ENCODE measurements at regions not wholly inside any gene's neighbourhood (a gene's known extent, or its start where the extent isn't known, plus 50 kb on each side); places are given as distances from the start of the nearest gene placed in this dataset.

DNA sequence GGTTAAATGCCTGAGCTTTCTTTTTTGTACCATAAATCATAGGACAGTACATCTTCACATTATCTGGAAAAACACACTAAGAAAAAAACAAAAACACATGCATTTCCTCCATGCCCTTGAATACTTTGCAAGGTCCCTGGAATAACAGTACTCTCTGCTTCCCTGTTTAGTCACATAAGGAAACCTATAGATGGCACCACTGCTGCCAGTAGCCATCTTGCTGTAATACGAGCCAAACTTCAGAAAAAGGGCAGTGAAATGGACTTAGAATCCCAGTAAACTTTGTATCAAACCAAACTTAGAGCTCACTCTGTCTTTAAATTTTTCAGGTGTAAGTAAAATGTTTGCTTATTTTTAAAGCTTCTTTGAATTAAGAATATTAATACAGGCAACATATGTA is 435.5 kb downstream of the KCNJ2 start:
- DNase-seq = no peak

DNA sequence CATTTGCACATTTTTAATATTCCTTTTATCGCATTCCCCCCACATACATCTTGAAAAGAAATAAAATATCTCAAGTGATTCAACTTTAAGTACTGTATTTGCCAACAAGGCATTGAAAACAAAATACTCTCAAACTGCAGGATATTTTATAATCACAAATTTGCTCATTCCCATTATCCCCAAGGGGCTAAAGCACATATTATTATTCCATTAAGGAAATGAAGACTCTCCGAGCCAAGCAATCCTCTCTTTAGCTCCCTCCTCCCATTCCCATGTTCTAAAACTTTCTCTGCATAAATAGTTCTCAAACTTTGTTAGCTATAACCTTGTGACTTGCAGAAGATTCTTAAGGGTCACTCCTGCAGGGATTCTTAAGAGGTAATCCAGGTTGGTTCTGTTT is 436.8 kb downstream of the KCNJ2 start:
- DNase-seq = no peak

- DNase-seq = no peak
These were observed 438.9 kb downstream of the KCNJ2 start for GRCh38 chr17:70608193-70608592.

DNA sequence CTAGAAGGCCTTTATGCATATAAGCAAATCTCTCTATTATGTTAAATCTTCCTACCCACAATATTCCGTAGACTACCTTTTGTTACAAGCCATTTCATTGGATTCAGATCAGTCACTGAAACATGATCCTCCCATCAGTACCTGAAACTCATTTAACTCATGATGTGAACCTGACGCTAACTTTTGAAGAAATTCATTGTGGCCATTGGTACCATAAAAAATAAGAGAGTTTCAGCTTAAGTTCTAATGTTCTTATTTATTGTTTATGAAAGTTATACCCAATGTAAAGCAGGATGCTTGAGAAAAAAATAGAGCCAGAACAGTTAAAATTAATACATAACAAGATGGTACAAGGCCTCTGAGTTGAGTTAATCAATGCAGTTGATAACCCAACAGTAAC is 439.6 kb downstream of the KCNJ2 start:
- no peak for DNase-seq

DNA sequence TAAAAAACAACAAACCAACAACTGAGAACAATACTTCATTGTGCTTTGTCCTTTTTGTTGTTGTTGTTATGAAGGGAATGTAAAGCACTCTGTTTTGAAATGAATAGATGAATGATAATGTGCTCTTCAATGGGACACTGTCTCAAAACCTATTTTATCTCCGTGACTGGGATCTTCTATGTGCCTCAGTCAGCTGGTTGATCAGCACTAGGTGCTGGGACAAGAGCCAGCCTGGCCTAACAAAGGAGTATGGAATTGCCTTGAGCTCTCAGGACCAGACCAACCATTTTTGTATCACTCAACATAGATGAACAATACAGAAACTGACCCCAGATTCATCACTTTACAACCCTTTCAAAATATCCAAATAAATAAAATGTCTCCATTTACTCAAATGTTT is 440.2 kb downstream of the KCNJ2 start:
- DNase-seq = no peak

- DNase-seq = no peak
These were observed 440.8 kb downstream of the KCNJ2 start for GRCh38 chr17:70610161-70610560.

- no peak for DNase-seq
These were observed 444.3 kb downstream of the KCNJ2 start for GRCh38 chr17:70613681-70614080.

DNA sequence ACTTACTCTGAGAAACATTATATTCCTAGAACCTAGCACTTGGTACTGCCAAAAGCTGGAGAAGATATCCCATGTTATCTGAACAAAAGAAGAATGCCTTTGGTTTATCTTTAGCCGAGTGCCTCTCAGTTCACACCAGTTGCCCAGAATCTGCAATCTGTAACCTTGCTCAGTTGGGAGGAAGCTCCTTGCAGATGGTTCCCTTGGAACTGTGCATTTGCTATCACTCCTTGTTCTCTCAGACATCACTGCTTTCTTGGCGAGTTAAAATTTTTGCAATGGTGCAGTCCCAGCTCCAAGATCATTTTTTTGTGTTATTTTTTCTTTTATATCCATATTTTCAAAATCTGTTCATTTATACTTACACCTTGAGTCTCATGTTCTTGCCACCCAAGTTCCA is 446.5 kb downstream of the KCNJ2 start:
- no peak for DNase-seq

DNA sequence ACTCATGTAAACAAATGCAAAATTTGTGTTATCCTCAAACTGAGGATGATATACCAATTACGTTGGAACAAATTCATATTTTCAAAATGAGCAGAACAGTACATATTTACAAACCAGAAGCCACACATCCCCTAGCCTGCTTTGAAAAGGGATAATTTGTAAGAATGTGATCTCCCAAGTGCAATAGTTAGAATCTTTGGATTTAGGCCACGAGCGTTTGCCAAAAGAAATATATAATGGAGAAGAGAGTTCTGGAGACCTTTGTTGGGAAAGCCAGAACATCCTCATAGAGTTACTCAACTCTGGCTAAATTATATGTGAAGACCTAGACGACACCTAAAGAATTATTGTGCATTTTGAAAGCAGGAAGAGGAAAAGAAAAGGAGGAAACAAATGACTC is 449.3 kb downstream of the KCNJ2 start:
- DNase-seq = no peak

- DNase-seq = no peak
These were observed 452.2 kb downstream of the KCNJ2 start for GRCh38 chr17:70621566-70621965.

DNA sequence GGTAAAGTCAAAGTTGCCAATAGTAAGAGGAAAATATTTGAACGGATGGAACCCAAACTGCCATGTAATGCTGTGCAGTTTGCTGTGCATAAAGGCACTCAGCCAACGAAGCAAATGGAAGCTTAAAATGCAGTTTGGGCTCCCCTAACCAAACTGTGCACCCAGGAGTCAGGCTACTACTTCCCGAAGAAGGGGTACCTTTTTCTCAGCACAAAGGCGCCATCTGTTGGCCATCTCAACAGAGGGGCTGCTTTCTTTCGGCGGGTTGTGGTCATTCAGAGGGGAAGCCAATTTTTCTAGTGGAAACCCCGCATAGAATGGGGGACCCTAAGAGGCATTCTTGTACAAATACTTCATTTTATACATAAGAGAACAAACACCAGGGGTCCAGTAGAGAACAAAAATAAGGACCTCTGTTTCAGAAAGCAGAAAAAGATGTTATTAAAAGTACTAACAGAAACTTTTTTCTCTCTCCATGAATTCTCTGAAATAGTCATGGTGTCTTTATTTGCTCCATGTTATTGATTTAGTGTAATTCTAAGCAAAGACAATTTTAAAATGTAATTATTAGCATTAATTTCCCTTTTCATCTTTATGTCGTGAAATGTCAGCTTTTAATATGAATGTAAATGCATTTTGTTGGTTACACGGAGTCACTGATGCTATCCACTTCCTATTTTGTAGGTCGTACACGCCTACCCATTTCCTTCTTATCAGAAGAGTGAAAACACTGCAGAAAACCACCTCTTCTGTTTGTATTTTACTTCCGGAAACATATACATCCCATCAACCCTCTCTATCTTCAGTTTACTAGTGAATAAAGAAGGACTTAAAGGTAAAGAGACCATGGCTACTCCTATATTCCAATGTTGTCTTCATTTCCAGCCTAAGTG is 453.3 kb downstream of the KCNJ2 start:
- DNase-seq = peak in 1 of 5 experiments; percentile 64

DNA sequence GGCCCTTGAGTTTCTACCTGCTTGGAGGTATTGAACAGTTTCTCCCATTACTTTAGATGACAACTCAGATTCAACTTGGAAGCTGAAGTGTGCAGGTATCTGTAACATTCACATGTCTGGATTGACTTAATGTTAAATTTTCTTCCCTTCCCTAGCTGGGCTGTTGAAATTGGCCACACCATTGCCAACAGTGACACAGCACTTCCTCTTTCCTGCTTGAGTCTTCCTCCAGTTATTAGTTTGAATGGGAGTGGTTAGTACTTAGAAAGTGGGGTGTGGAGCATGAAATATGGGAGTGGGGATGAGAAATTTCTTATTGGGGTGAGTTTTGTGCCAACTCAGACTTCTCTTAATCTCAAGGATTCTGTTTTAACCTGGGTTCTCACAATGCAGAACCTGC is 454.9 kb downstream of the KCNJ2 start:
- DNase-seq = no peak

DNA sequence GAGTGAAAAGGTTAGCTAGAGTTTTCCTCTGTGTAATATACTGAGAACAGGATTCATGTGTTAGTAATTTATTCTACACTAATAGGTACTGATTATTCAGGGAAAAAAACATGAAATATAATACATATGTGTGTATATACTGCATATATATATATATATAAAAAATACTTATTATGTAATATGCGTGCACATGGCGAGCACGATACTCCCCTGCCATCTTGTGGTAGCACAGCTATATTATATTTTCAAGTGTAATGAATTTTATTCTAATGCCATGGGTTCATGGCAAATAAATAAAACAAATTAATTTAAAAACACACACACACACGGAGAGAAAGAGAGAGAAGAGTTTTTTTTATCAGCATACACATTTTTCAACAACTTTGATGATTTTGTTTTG is 460.6 kb downstream of the KCNJ2 start:
- no peak for DNase-seq

DNA sequence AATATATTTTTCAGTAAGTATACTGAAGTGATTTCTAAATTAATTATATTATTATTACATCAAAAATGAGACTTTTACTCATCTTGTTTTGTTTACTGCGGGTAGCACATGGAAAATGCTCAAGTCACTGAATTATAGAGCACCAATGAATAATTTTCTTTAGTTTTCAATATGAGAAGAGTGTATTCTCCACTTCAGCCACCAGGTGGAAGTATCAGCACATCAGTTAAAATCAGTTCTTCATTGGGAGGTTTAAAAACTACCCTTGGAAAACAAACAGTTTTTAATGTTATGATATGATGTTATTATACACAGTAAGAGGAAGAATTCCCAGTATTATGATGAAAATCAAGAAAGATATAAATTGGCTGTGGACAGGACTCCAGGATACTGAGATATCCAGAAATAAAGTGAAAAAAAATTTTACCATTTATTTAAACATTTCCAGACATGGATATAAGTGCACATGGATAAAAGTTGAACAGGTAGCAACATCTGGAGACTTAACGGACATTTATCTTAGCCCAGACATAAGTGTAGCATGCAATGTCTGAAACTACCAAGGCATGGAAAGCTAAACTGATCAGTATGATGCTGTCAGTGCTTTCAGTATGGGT is 467.3 kb downstream of the KCNJ2 start:
- peak in 1 of 5 experiments; percentile 27 for DNase-seq

DNA sequence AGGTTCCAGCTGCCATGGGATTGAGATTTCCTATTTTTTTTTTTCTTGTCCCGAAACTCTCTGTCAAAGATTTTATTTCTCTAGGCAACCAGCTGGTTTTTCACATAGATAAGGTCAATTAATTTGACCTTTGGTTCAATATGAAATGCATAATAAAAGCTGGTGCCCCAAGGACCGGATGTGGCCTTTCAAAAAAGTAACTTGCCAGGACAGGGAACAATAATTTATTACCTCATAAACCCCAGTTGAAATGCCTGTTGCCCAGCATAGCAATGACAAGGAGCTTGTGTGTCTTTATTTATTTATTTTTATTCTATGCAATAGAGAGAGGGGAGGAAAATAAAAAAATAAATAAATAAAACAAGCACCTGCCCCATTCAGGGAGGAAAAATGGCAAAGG is 472.7 kb downstream of the KCNJ2 start:
- no peak for DNase-seq

DNA sequence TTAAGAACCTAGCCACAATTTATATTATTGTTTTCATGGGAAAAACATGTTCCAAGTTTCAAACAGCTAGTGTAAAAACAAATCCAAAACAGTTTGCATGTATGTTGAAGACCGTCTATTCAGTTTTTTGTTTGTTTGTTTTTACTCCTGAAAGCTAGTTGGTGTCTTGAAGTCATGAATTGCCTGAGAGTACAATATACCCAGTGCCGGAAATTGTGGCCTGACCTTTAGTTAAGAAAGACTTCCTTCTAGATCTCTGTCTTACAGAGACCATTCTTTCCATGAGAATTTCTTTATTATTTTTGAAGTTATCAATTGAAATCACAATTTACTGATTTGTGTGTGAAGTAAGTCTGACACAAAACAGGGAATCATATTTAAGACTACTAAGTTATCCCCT is 474.8 kb downstream of the KCNJ2 start:
- no peak for DNase-seq

GRCh38 chr17:70646673-70647072 is 477.3 kb downstream of the KCNJ2 start:
- no peak for DNase-seq

- DNase-seq = no peak
These were observed 478.8 kb downstream of the KCNJ2 start for GRCh38 chr17:70648166-70648565.

DNA sequence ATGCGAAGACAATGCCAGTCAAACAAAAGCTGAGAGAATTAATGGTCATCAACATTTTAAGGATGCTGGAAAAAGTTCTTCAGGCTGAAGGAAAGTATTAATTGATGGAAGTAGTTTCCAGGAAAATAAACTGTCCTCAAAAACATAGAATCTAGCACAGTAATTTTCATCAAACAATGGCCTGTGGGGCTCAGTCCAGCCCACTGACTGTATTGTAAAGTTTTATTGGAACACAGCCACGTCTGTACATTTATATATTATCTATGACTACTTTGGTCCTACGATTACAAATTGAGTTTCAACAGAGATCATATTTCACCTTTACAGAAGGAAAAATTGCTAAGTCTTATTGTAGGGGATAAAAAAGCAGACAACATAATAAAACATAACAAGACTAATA is 484.5 kb downstream of the KCNJ2 start:
- no peak for DNase-seq

DNA sequence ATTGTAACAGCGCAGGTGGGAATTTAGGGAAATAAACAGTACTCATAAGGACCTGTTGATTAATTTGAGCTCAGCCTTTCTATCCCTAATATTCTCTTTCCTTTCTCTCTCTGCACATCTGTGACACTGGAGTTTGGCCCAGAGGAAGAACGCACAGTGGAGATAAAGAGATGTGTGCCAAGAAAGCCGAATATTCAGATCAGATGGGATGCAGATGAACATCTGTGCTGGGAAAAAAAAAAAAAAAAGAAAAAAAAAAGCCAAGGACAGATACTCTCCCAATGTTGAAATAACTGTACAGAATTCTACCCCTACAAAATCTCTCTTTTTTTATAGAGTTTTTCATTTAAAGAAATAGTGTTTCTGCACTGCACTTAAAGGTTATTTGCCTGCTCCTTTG is 485.4 kb downstream of the KCNJ2 start:
- DNase-seq = no peak

DNA sequence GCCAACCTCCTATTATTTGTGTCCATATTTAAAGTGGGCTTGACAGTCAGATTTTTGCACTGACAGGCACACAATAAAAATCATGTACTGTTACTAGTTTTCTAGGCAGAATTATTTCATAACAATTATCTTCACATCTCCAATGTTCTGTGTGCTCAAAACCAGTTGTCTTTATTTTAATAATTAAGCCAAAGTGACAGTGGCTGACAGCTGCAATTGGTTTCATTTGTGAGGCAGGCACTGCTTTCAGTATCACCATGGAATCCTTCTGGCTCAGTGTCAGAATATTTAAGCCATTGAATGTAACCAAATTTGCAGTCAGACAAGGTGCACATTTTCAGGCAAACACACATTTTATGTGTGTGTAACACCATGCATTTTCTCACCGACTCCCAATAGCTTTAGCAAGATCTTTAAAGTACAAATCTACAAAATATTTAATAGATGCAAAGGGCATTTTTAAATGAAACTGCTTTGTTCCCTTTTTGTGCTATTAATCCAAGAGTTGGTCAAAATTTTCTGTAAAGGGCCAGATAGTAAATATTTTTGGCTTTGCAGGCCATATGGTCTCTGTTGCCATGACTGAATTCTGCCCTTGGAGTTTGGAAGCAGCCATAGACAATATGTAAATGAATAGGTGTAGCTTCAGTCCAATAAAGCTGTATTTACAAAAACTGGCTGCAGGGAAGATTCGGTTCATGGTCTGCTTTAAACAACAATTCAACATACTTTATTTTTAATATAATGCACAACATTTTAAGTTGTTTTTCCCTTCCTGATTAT is 486.0 kb downstream of the KCNJ2 start:
- no peak for DNase-seq

DNA sequence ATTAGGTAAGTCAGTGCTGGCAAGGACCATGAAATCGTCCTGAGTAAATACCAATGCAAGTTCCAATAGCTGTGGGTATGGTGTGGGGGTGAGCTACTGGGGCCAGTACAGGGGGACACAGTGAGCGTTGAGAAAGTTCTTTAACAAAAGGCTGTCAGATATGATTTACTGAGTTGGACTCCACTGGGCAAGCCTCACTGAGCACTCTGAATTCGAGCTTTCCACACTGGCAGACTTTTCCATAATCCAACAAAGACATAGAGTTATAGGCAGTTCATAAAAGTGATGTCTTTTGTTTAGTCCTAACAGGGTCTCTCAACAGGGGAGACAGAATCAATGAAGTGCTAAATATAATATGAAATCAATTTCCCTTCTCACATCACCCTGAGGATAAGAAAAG is 489.0 kb downstream of the KCNJ2 start:
- DNase-seq = no peak

DNA sequence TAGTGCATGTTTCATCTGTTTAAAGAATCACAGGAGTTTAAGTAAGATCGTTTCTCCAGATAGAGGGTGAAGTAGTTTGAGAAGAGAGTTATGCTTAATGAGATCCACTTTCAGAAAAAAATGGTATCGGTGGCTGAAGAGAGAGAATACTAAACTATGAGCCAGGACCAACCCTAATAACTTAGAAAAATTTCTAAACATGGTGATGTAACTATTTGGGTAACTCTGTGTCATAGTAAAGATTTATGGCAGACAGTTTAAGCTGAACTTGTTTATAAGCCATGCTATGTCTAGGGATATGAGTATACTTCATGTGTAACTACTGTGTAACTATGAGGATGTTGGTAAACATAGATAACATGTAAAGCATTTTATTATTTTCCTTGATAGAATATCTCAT is 489.5 kb downstream of the KCNJ2 start:
- DNase-seq = no peak
